H9 (cell line): ENCODE measurements at regions not wholly inside any gene's neighbourhood (a gene's known extent, or its start where the extent isn't known, plus 50 kb on each side); places are given as distances from the start of the nearest gene placed in this dataset.

Experiments
- DNase-seq: peaks from one replicate; pipeline ENCODE4 v3.0.0-alpha.2; 2017
- H2AFZ ChIP-seq: one replicate; pipeline ENCODE4 v1.6.1; 2013; ENCODE audit warnings: mild to moderate bottlenecking, low read length, control low read depth, moderate library complexity
- H2AK5ac ChIP-seq: 2 replicates; pipeline ENCODE4 v1.6.1; 2013; ENCODE audit warnings: low read length, control low read depth, mixed read lengths; ENCODE audit not compliant: insufficient read length
- H2BK120ac ChIP-seq: one replicate; pipeline ENCODE4 v1.6.1; 2013; ENCODE audit warnings: low read depth, mild to moderate bottlenecking, low read length, control low read depth, inconsistent platforms; ENCODE audit not compliant: poor library complexity, severe bottlenecking
- H2BK12ac ChIP-seq: 2 replicates; pipeline ENCODE4 v1.6.1; 2013; ENCODE audit warnings: low read length, control low read depth, mixed read lengths, low read depth; ENCODE audit not compliant: insufficient read length
- H2BK15ac ChIP-seq: 2 replicates; pipeline ENCODE4 v1.6.1; 2013; ENCODE audit warnings: low read depth, low read length, control low read depth
- H2BK20ac ChIP-seq: one replicate; pipeline ENCODE4 v1.6.1; 2013; ENCODE audit warnings: low read depth, mild to moderate bottlenecking, low read length, control low read depth, inconsistent platforms; ENCODE audit not compliant: poor library complexity, severe bottlenecking
- H2BK5ac ChIP-seq: 2 replicates; pipeline ENCODE4 v1.6.1; 2013; ENCODE audit warnings: low read length, control low read depth, mixed read lengths; ENCODE audit not compliant: insufficient read length
- H3K14ac ChIP-seq: 2 replicates; pipeline ENCODE4 v1.6.1; 2013; ENCODE audit warnings: low read length, control low read depth; ENCODE audit not compliant: insufficient read depth
- H3K18ac ChIP-seq: 2 replicates; pipeline ENCODE4 v1.6.1; 2013; ENCODE audit warnings: low read depth, mild to moderate bottlenecking, mixed read lengths, low read length, control low read depth; ENCODE audit not compliant: insufficient read length
- H3K23ac ChIP-seq: 2 replicates; pipeline ENCODE4 v1.6.1; 2013; ENCODE audit warnings: low read length, control low read depth, mixed read lengths, low read depth; ENCODE audit not compliant: insufficient read length
- H3K23me2 ChIP-seq: 2 replicates; pipeline ENCODE4 v1.6.1; 2013; ENCODE audit warnings: low read depth, mild to moderate bottlenecking, mixed read lengths, low read length, control low read depth; ENCODE audit not compliant: insufficient read length, poor library complexity, severe bottlenecking
- H3K27ac ChIP-seq: 2 replicates; pipeline ENCODE4 v1.5.1; 2013; ENCODE audit warnings: low read length, control low read depth, mixed read lengths, low read depth; ENCODE audit not compliant: insufficient read length
- H3K27me3 ChIP-seq: 2 replicates; pipeline ENCODE4 v1.6.1; 2013; ENCODE audit warnings: low read length, control low read depth, inconsistent platforms; ENCODE audit not compliant: insufficient read depth
- H3K4ac ChIP-seq: 2 replicates; pipeline ENCODE4 v1.6.1; 2013; ENCODE audit warnings: low read depth, mild to moderate bottlenecking, control low read depth, inconsistent platforms, low read length, moderate library complexity
- H3K4me1 ChIP-seq: 2 replicates; pipeline ENCODE4 v1.6.1; 2013; ENCODE audit warnings: low read length, control low read depth, inconsistent platforms; ENCODE audit not compliant: insufficient read depth
- H3K4me2 ChIP-seq: 2 replicates; pipeline ENCODE4 v1.6.1; 2013; ENCODE audit warnings: low read length, control low read depth, mixed read lengths; ENCODE audit not compliant: insufficient read length, insufficient read depth
- H3K56ac ChIP-seq: 2 replicates; pipeline ENCODE4 v1.6.1; 2013; ENCODE audit warnings: low read depth, mild to moderate bottlenecking, mixed read lengths, low read length, control low read depth; ENCODE audit not compliant: insufficient read length
- H3K79me1 ChIP-seq: 2 replicates; pipeline ENCODE4 v1.6.1; 2013; ENCODE audit warnings: low read depth, mild to moderate bottlenecking, moderate library complexity, low read length, control low read depth, inconsistent platforms; ENCODE audit not compliant: insufficient read depth, poor library complexity, severe bottlenecking
- H3K79me2 ChIP-seq: 2 replicates; pipeline ENCODE4 v1.6.1; 2013; ENCODE audit warnings: low read length, control low read depth, inconsistent platforms; ENCODE audit not compliant: insufficient read depth
- H3K9ac ChIP-seq: 2 replicates; pipeline ENCODE4 v1.6.1; 2013; ENCODE audit warnings: low read length, control low read depth, mixed read lengths; ENCODE audit not compliant: insufficient read length; ENCODE audit errors: extremely low read depth
- H3K9me3 ChIP-seq: one replicate; pipeline ENCODE4 v1.6.1; 2013; ENCODE audit warnings: low read depth, low read length, inconsistent platforms; ENCODE audit not compliant: control insufficient read depth
- H3T11ph ChIP-seq: one replicate; pipeline ENCODE4 v1.6.1; 2013; ENCODE audit warnings: mild to moderate bottlenecking, low read length, control low read depth, inconsistent platforms
- H4K20me1 ChIP-seq: one replicate; pipeline ENCODE4 v1.6.1; 2013; ENCODE audit not compliant: control insufficient read depth, insufficient read length, insufficient read depth
- H4K5ac ChIP-seq: 2 replicates; pipeline ENCODE4 v1.6.1; 2013; ENCODE audit warnings: low read depth, mild to moderate bottlenecking, mixed read lengths, low read length, control low read depth; ENCODE audit not compliant: insufficient read length
- H4K8ac ChIP-seq: replicated peaks from 2 replicates; pipeline ENCODE4 v1.6.1; 2013; ENCODE audit warnings: low read length, control low read depth, mixed read lengths, low read depth; ENCODE audit not compliant: insufficient read length
- H4K91ac ChIP-seq: 2 replicates; pipeline ENCODE4 v1.6.1; 2013; ENCODE audit warnings: low read depth, mild to moderate bottlenecking, moderate library complexity, mixed read lengths, low read length, control low read depth; ENCODE audit not compliant: insufficient read length
- H3K27ac Mint-ChIP-seq, 3 experiments: 2 replicates in 2 of 3; 3 replicates in 1 of 3; pipeline ENCODE4 v1.8.0; 2020 to 2021; ENCODE audit warnings: mixed read lengths in 3 of 3, mild to moderate bottlenecking in 1 of 3, moderate library complexity in 1 of 3
- H3K27me3 Mint-ChIP-seq: 2 replicates; pipeline ENCODE4 v1.8.0; 2021; ENCODE audit warnings: low read depth, mild to moderate bottlenecking, moderate library complexity, mixed read lengths
- H3K36me3 Mint-ChIP-seq, 3 experiments: 2 replicates in 2 of 3; 3 replicates in 1 of 3; pipeline ENCODE4 v1.8.0; 2020 to 2021; ENCODE audit warnings: low read depth in 3 of 3, mixed read lengths in 3 of 3; ENCODE audit not compliant: insufficient read depth in 1 of 3
- H3K4me1 Mint-ChIP-seq, 2 experiments: 2 replicates each; pipeline ENCODE4 v1.8.0; 2020; ENCODE audit warnings: mixed read lengths in 2 of 2
- H3K4me3 Mint-ChIP-seq, 2 experiments: 2 replicates in 1 of 2; 3 replicates in 1 of 2; pipeline ENCODE4 v1.8.0; 2020 to 2021; ENCODE audit warnings: mild to moderate bottlenecking in 2 of 2, mixed read lengths in 2 of 2, moderate library complexity in 1 of 2
- H3K9me3 Mint-ChIP-seq, 2 experiments: 2 replicates in 1 of 2; 3 replicates in 1 of 2; pipeline ENCODE4 v1.8.0; 2020; ENCODE audit warnings: mild to moderate bottlenecking in 2 of 2, mixed read lengths in 2 of 2, moderate library complexity in 1 of 2
- WGBS: extraction: QIAGEN DNeasy Blood & Tissue Kit; methylation state at CpG from one replicate; pipeline ENCODE4 v1.1.7; 2013; ENCODE audit warnings: missing lambda C conversion rate, low lambda C conversion rate, mixed read lengths; ENCODE audit not compliant: insufficient read length; ENCODE audit errors: extremely low coverage; 5-methylcytosine and 5-hydroxymethylcytosine counted together
- TF ChIP-seq, protein P1 (sequence below): fragments of 200-600 bp; sonication (generic); conservative IDR thresholded peaks from 3 replicates; pipeline ENCODE4 v1.8.0; 2021; ENCODE audit warnings: antibody characterized with exemption, mild to moderate bottlenecking

DNA sequence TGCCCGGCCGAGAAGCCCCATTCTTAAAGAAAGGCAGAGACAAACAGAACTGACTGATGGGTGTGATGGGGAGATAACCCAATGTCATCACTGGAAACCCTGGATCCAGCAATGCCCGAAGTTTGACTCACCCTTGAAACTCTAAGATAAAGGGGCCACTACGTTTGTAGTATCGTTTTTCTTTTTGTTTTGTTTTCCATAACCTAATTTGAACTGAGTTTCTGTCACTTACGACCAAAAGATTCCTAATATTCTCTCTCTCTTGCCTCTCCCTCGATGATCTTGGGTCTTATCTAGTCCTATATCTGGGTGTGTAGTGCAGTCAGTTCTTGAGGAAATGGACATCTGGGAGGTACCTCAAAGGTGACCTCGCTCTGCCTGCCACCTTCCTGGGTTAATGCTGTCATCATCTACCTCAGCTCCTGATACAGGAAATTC lies 57.8 kb upstream of the ID3 start:
- Histone ChIP-seq H2BK12ac (no peak overlapping the region), H4K8ac (no peak overlapping the region), H4K91ac (no peak overlapping the region), H2BK20ac (no peak overlapping the region), H2AK5ac (no peak overlapping the region), H3K56ac (no peak overlapping the region), H3K9me3 (no peaks in the 10 kb centered on the region), H2BK120ac (no peak overlapping the region), H3K23ac (no peak overlapping the region), H3K18ac (no peak overlapping the region), H3K4ac (no peak overlapping the region), H3K27me3 (no peaks in the 10 kb centered on the region; the same call in 1 of the 2 replicates), H3T11ph (no peak overlapping the region), H3K27ac (no peak overlapping the region), H4K5ac (no peak overlapping the region), H3K4me1 (peaks cover 6% of the 10 kb centered on the region; the same call in 1 of the 2 replicates), H3K14ac (no peak overlapping the region), H3K23me2 (no peaks in the 10 kb centered on the region), H2AFZ (no peak overlapping the region), H3K4me2 (no peak overlapping the region), H3K79me1 (no peaks in the 10 kb centered on the region), H4K20me1 (no peaks in the 10 kb centered on the region), H2BK15ac (no peak overlapping the region), H3K9ac (no peak overlapping the region), H3K79me2 (no peaks in the 10 kb centered on the region), H2BK5ac (no peak overlapping the region)
- peaks cover 27 to 30% of the 10 kb centered on the region in 2 experiments for H3K4me1 Mint-ChIP-seq
- no peak overlapping the region for H3K4me3 Mint-ChIP-seq
- TF ChIP-seq, protein P1, sequence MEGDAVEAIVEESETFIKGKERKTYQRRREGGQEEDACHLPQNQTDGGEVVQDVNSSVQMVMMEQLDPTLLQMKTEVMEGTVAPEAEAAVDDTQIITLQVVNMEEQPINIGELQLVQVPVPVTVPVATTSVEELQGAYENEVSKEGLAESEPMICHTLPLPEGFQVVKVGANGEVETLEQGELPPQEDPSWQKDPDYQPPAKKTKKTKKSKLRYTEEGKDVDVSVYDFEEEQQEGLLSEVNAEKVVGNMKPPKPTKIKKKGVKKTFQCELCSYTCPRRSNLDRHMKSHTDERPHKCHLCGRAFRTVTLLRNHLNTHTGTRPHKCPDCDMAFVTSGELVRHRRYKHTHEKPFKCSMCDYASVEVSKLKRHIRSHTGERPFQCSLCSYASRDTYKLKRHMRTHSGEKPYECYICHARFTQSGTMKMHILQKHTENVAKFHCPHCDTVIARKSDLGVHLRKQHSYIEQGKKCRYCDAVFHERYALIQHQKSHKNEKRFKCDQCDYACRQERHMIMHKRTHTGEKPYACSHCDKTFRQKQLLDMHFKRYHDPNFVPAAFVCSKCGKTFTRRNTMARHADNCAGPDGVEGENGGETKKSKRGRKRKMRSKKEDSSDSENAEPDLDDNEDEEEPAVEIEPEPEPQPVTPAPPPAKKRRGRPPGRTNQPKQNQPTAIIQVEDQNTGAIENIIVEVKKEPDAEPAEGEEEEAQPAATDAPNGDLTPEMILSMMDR = no peak
- H3K27ac Mint-ChIP-seq = no peak overlapping the region
- WGBS = no CpG with 5 or more reads among the region's 8 CpGs
- H3K9me3 Mint-ChIP-seq = no peaks in the 10 kb centered on the region
- H3K27me3 Mint-ChIP-seq = peaks cover 51% of the 10 kb centered on the region
- DNase-seq = no peak
- H3K36me3 Mint-ChIP-seq = no peaks in the 10 kb centered on the region; a peak in 1 of 7 replicates
